IMR-90 (cell line): ENCODE measurements at regions not wholly inside any gene's neighbourhood (a gene's known extent, or its start where the extent isn't known, plus 50 kb on each side); places are given as distances from the start of the nearest gene placed in this dataset.

Experiments
- BHLHE40 ChIP-seq: fragments of 150-350 bp; IDR thresholded peaks from 2 replicates; pipeline ENCODE4 v1.6.1; 2016; ENCODE audit warnings: mild to moderate bottlenecking, low read depth, low read length
- CEBPB ChIP-seq: IDR thresholded peaks from 2 replicates; pipeline ENCODE4 v1.6.1; 2012; ENCODE audit warnings: low read depth, low read length, improper control_type of control experiment
- CTCF ChIP-seq: conservative IDR thresholded peaks from 2 replicates; pipeline ENCODE4 v1.5.1; 2012; ENCODE audit warnings: mild to moderate bottlenecking, low read depth, low read length, improper control_type of control experiment
- ELK1 ChIP-seq: fragments of 150-350 bp; IDR thresholded peaks from 2 replicates; pipeline ENCODE4 v1.6.1; 2016; ENCODE audit warnings: low read depth, mild to moderate bottlenecking, low read length, moderate library complexity, borderline replicate concordance
- FOS ChIP-seq: fragments of 150-350 bp; IDR thresholded peaks from 2 replicates; pipeline ENCODE4 v1.6.1; 2016; ENCODE audit warnings: low read depth, low read length
- MAZ ChIP-seq: IDR thresholded peaks from 2 replicates; pipeline ENCODE4 v1.6.1; 2012; ENCODE audit warnings: low read depth, mild to moderate bottlenecking, low read length, improper control_type of control experiment, moderate library complexity, borderline replicate concordance
- MXI1 ChIP-seq: IDR thresholded peaks from 2 replicates; pipeline ENCODE4 v1.6.1; 2012; ENCODE audit warnings: low read depth, mild to moderate bottlenecking, low read length, moderate library complexity, borderline replicate concordance
- POLR2A ChIP-seq: IDR thresholded peaks from 2 replicates; pipeline ENCODE4 v1.6.1; 2012; ENCODE audit warnings: mild to moderate bottlenecking, low read depth, low read length
- RAD21 ChIP-seq: IDR thresholded peaks from 2 replicates; pipeline ENCODE4 v1.6.1; 2012; ENCODE audit warnings: low read length, improper control_type of control experiment
- RCOR1 ChIP-seq: IDR thresholded peaks from 2 replicates; pipeline ENCODE4 v1.6.1; 2012; ENCODE audit warnings: mild to moderate bottlenecking, low read length, improper control_type of control experiment; ENCODE audit not compliant: insufficient replicate concordance
- SMC3 ChIP-seq: fragments of 150-350 bp; IDR thresholded peaks from 2 replicates; pipeline ENCODE4 v1.6.1; 2016; ENCODE audit warnings: low read depth, mild to moderate bottlenecking, antibody characterized with exemption, low read length, moderate library complexity
- USF2 ChIP-seq: fragments of 150-350 bp; IDR thresholded peaks from 2 replicates; pipeline ENCODE4 v1.6.1; 2017; ENCODE audit warnings: mild to moderate bottlenecking, antibody characterized with exemption, low read length, low read depth

- TF ChIP-seq CTCF (no peak), USF2 (no peak), SMC3 (no peak), POLR2A (no peak), RAD21 (no peak), MXI1 (no peak), RCOR1 (no peak), FOS (no peak), CEBPB (no peak), MAZ (no peak), BHLHE40 (no peak), ELK1 (no peak)
These were observed 119.7 kb upstream of the PPP2R2D start for GRCh38 chr10:131781076-131781475.
